GM18507 (cell line): ENCODE measurements at regions not wholly inside any gene's neighbourhood (a gene's known extent, or its start where the extent isn't known, plus 50 kb on each side); places are given as distances from the start of the nearest gene placed in this dataset.

ENCODE experiments used
- DNase-seq: peaks from one replicate; pipeline ENCODE4 v3.0.0; 2011; ENCODE audit warnings: low read depth; ENCODE audit not compliant: insufficient read length; ENCODE audit errors: extremely low spot score
- FAIRE-seq: peaks from 2 replicates; lab custom pipeline; 2011; peaks lifted over from hg19 to GRCh38; lab: Jason Lieb, UNC

GRCh38 chr20:53693262-53693871 lies 99.7 kb upstream of the ZNF217 start:
- DNase-seq (no peak), FAIRE-seq (no peak)

DNA sequence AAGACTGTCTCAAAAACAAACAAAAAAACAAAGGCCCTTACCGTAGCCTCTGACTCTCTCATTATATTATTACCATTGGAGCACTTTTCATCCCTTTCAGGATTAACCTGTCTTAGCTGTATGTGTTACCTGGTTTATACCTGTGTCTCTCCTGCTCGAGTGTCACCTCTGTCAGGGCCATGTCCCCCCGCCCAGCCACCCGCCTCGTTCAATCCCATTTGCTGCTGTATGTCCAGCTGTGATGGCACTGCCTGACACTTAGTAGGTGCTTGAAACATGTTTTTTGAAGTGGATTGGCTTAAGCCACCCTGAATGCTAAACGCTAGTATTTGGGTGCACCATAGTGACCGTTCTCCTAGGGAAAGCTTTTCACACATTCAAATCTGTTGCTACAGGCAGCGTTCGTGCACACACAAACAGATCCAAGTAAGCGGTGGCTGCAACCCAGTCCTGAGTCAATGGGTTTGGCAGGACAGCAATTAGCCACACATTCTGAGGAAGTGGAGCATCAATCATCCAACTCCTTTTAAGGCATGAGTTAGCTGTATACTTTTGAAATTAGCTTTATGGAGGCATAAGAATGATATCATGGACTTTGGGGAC lies 98.9 kb upstream of the ZNF217 start:
- DNase-seq (no peak), FAIRE-seq (no peak)

DNA sequence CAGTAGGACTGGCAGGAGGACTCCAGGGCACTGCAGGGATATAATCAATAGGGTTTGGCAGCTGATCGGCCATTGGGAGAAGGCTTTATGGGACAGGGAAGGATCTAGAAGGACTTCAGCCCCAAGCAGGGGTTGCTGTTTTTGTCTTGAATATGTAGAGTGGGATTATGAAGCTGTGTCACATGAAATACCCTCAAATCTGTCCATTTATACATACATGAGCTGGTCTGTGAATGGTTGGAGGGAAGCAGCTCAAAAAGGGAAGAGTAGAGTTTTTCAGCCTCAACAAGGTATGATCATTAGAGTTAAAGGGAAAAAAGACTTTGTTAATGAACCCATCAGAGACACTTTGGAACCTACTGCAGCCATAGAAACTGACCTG lies 98.2 kb upstream of the ZNF217 start:
- no peak for FAIRE-seq
- no peak for DNase-seq

GRCh38 chr20:53691060-53691810 lies 97.6 kb upstream of the ZNF217 start:
- FAIRE-seq (no peak), DNase-seq (no peak)

- FAIRE-seq (no peak), DNase-seq (no peak)
These were observed 94.4 kb upstream of the ZNF217 start for GRCh38 chr20:53688085-53688484.

DNA sequence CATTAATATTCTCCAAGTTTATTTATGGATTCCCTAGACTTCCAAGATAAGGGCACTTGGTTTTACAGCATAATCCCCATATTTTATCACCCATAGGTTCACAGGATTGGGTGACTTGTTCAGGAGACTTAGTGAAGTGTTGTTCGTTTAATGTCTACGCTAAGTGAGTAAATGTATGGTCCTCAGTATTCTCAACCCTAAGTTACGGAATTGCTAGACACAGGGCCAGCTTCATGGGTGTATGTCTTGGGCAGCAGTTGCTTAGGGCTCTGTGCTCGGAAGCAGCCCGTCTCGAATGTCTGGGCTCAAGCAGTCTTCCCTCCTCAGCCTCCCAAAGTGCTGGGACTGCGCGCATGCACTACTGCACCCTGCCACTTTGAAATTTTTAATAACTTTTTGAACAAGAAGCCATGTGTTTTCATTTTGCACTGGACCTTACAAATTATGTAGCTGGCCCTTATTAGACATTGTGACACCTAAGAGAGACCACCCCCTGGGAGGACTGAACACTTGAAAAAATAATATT lies 91.5 kb upstream of the ZNF217 start:
- FAIRE-seq = no peak

DNA sequence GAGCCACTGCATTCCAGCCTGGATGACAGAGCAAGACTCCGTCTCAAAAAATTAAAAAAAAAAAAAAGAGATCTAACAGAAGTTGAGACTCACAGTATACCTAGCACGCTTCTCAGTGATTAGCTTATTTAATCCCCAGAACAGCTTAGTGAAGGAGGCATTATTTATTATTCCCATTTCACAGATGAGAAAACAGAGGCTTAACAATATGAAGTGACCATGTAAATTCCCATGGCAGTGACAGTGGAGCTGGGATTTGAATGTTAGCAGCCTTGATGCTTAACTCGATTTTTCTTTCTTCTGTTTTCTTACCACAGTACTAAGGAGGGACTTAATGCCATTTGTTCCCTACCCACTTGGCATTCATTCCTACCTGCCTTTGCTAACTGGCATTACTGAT lies 89.9 kb upstream of the ZNF217 start:
- FAIRE-seq (no peak), DNase-seq (no peak)

More for the DNA sequence above, 91.5 kb upstream of the ZNF217 start:
- no peak for DNase-seq

- no peak for FAIRE-seq
- DNase-seq = no peak
These were observed 87.9 kb upstream of the ZNF217 start for GRCh38 chr20:53681352-53682212.

GRCh38 chr20:53679597-53680309 lies 86.1 kb upstream of the ZNF217 start:
- DNase-seq = no peak
- no peak for FAIRE-seq

- no peak for DNase-seq
- no peak for FAIRE-seq
These were observed 85.5 kb upstream of the ZNF217 start for GRCh38 chr20:53678990-53679596.

GRCh38 chr20:53678315-53678989 lies 84.8 kb upstream of the ZNF217 start:
- FAIRE-seq (no peak), DNase-seq (no peak)

DNA sequence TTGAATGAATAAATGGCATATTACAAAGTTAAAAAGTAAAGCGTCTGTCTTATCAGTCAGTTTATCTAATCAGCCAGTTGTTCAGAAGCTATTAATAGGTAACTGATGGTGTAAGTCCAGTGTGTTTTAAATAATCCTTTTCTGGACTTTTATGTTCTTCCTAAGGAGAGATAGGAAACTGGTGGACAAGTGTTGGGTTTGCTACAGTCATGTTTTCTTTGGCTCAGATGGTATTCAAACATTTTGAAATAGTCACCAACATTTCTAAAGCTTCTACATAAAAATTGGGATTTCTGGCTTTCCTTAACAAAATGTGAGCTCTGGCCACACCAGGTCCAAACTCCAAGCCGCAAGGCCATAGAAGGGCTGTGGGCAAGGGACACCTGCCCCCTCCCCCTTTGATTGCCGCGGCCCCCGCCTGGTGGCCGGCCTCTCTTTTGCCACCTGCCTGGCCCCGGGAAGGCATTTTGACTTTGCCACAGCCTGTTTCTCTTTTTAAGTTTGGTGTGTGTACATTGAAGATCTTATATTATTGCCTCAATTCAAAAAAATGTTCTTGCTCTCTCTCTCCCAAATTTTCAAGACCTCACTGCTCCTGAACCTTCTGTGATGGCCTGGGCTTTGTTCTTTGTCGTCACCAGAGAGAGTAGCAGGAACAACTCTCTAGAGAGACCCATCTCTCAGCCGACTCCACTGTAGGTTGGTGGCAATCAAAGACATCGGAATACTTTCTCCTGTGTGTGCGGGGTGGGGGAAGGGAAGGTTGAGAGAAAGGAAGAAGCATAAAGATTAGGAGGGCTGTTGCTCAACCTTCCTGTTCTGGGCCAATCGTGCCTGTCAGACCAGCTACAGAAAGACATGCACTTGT lies 84.0 kb upstream of the ZNF217 start:
- no peak for FAIRE-seq
- no peak for DNase-seq

GRCh38 chr20:53676987-53677386 lies 83.3 kb upstream of the ZNF217 start:
- no peak for FAIRE-seq
- no peak for DNase-seq

- no peak for FAIRE-seq
These were observed 82.8 kb upstream of the ZNF217 start for GRCh38 chr20:53676519-53676822.

DNA sequence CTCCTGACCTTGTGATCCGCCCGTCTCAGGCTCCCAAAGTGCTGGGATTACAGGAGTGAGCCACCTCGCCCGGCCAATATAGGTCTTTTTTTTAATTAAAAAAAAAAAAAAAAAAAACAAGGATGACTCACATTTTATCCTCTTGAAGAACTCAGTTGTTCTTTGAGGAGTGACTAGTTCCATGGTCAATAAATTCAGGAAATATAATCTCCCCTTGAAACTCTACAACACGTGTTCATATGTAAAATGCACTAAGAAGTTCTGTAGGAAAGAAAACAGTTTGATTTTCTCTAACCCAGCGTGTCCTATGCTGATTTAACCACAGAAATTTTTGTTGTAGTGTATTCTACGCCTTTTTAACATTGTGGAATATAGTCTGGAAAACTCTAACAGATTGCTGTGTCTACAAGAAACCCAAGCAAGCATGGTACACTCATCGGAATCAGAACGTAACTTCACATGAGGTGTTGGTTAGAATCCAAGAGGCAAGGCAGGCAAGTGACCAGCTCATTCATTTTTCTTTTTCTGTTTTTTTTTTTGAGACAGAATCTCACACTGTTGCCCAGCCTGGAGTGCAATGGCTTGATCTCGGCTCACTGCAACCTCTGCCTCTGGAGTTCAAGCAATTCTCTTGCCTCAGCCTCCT lies 79.0 kb upstream of the ZNF217 start:
- DNase-seq (no peak), FAIRE-seq (no peak)

More at GRCh38 chr20:53676519-53676822, 82.8 kb upstream of the ZNF217 start:
- no peak for DNase-seq

GRCh38 chr20:53671370-53671769 lies 77.7 kb upstream of the ZNF217 start:
- FAIRE-seq (no peak), DNase-seq (no peak)
